GM21360 (cell line): ENCODE measurements at regions not wholly inside any gene's neighbourhood (a gene's known extent, or its start where the extent isn't known, plus 50 kb on each side); places are given as distances from the start of the nearest gene placed in this dataset.

ENCODE experiments used
- ATAC-seq: cut with Tn5 transposase; IDR thresholded peaks from one replicate; pipeline ENCODE4 v1.9.1; 2021; ENCODE audit warnings: mild to moderate bottlenecking, moderate library complexity; ENCODE audit not compliant: unreplicated experiment

GRCh38 chr16:76612497-76612896, 335.3 kb downstream of the CNTNAP4 start:
- ATAC-seq, result no peak

- no peak for ATAC-seq
Observed at GRCh38 chr16:76614269-76614668, 337.1 kb downstream of the CNTNAP4 start.

- no peak for ATAC-seq
Observed at GRCh38 chr16:76622876-76623275, 345.7 kb downstream of the CNTNAP4 start.

GRCh38 chr16:76634847-76635697, 357.9 kb downstream of the CNTNAP4 start:
- no peak for ATAC-seq

GRCh38 chr16:76639685-76640289, 362.6 kb downstream of the CNTNAP4 start:
- no peak for ATAC-seq

GRCh38 chr16:76650582-76650981, 373.4 kb downstream of the CNTNAP4 start:
- no peak for ATAC-seq

- ATAC-seq, result peak; percentile 82
Observed at GRCh38 chr16:76653390-76654026, 376.3 kb downstream of the CNTNAP4 start.

- no peak for ATAC-seq
Observed at GRCh38 chr16:76654088-76654820, 377.1 kb downstream of the CNTNAP4 start.

- no peak for ATAC-seq
Observed at GRCh38 chr16:76656994-76657393, 379.8 kb downstream of the CNTNAP4 start.

GRCh38 chr16:76661691-76662235, 384.6 kb downstream of the CNTNAP4 start:
- no peak for ATAC-seq

GRCh38 chr16:76665571-76666275, 388.5 kb downstream of the CNTNAP4 start:
- ATAC-seq, result no peak

- ATAC-seq, result no peak
Observed at GRCh38 chr16:76668207-76668725, 391.1 kb downstream of the CNTNAP4 start.

- no peak for ATAC-seq
Observed at GRCh38 chr16:76669288-76669687, 392.1 kb downstream of the CNTNAP4 start.

- no peak for ATAC-seq
Observed at GRCh38 chr16:76670125-76670857, 393.1 kb downstream of the CNTNAP4 start.

GRCh38 chr16:76676356-76676755, 399.2 kb downstream of the CNTNAP4 start:
- no peak for ATAC-seq

- ATAC-seq, result no peak
Observed at GRCh38 chr16:76681296-76681695, 404.1 kb downstream of the CNTNAP4 start.

- no peak for ATAC-seq
Observed at GRCh38 chr16:76683051-76683450, 405.9 kb downstream of the CNTNAP4 start.

GRCh38 chr16:76696876-76697275, 419.7 kb downstream of the CNTNAP4 start:
- no peak for ATAC-seq

GRCh38 chr16:76705892-76706291, 428.7 kb downstream of the CNTNAP4 start:
- ATAC-seq, result no peak
